ENCODE measurements at regions not wholly inside any gene's neighbourhood (a gene's known extent, or its start where the extent isn't known, plus 50 kb on each side); places are given as distances from the start of the nearest gene placed in this dataset.
A peak's percentile ranks its signal among the peaks of the same experiment; 100 is the strongest.
"Not testable (repeated sequence)": the region's sequence is repeated elsewhere in the genome, so short reads cannot be mapped to it uniquely, and the experiment has no call there.

- DNase-seq = no peak
Measured at GRCh38 chr12:28693565-28694219, 455.4 kb upstream of the FAR2 start.

GRCh38 chr12:28698553-28698952, 450.5 kb upstream of the FAR2 start:
- DNase-seq = no peak

DNA sequence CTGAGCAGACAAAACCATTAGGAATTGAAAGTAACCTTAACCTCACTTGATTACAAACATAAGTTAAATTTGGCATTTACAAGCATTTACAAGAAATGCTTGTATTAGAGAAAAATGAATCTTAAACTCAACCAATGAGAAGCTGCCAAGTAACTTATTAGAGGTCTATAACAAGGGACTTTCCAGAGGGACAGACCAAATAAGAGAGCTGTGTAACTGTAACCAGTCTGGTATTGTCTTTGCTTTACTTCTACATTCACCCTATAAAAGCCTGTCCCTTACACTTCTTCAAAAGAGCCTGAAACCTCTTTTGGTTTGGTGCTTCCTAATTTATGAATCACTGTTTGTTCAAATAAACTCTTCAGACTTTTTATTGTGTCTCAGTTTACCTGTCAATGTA, 450.0 kb upstream of the FAR2 start:
- peak; percentile 21 for DNase-seq

- no peak for DNase-seq
Measured at GRCh38 chr12:28700161-28700560, 448.9 kb upstream of the FAR2 start.

DNA sequence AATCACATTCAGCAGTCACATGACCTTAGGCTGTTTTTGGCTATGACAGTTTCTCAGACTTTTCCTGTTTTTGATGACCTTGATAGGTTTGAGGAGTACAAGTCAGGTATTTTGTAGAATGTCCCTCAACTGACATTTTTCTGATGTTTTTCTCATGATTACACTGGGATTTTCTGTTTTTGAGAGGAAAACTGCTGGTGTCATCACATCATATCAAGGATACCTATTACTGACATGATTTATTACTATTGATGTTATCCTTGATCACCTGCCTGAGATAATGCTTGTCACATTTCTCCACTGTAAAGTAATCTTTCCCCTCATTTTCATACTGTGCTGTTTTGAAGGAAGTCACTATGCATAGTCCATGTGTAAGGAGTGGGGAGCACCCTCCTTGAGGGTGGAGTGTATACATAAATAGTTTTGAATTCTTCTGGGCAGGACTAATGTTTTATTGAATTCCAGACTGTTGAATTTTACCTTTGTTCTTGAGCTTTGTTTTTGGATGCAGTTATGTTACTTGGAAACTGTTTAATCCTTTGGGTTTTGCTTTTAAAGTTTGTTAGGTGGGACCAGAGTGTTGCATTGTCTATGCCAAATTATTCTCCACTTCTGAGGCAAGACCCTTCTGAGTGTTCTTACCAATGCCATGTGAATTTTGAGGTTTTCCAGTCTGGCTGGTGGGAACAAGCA, 444.5 kb upstream of the FAR2 start:
- peak; percentile 63 for DNase-seq

DNA sequence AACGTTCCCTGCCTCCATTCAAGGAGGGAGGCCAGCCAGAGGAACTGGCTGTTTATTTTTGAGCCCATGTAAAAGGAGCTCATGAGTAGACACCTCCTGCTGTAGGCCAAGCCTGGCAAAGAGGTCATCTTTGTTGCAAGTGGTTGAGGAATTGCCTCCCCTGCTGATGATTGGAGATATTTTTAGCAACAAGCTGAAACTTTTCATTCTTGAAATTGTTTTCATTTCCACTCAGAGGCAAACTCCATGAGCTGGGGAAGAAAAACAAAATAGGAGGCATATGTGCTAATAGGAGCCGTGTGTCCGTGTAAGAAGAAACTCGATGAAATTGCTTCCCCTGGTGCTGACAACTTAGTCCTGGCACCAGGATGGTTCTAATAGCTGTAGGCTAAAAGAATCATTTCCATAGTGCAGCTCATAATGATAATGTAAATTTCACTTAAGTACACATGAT, 440.1 kb upstream of the FAR2 start:
- DNase-seq = peak; percentile 94

DNA sequence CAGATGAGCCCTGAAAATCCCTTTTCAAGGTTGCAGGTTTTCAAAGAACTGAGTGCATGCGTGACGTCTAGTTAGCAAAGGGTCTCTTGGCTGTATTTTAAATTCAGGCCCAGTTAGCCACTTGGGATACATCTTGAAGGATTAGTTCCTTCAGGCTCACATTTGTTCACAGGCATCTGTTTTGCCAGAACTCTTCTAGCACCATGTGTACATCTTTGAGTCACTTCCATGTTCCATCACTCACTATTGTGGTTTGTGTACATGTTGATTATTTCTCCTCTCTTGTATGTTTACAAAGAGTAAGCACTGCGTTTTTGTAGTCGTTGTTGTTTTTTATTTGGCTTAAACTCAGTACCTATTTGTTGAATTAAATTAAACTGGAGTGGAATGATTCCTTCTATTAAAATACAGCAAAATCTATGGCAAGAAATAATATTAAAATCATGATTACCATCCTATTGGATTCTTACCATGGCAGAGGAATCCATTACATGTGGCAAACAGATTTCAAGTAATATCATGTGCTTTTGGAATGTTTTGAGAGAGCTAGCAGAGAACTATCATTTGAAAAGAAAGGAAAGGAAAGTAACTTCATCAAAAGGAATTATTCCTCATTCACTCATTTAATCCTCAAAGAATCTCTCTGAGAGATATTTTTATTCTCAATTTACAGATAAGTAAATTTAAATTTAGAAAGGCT, 438.9 kb upstream of the FAR2 start:
- DNase-seq = peak; percentile 35

GRCh38 chr12:28710882-28711281, 438.2 kb upstream of the FAR2 start:
- DNase-seq = peak; percentile 96

GRCh38 chr12:28711421-28711820, 437.7 kb upstream of the FAR2 start:
- DNase-seq = no peak

GRCh38 chr12:28742791-28743190, 406.3 kb upstream of the FAR2 start:
- DNase-seq = peak; percentile 28

- no peak for DNase-seq
Measured at GRCh38 chr12:28746734-28747325, 402.2 kb upstream of the FAR2 start.

GRCh38 chr12:28750946-28751685, 398.0 kb upstream of the FAR2 start:
- DNase-seq = no peak

GRCh38 chr12:28755027-28755426, 394.1 kb upstream of the FAR2 start:
- DNase-seq = no peak

- DNase-seq = peak; percentile 16
Measured at GRCh38 chr12:28759333-28759732, 389.7 kb upstream of the FAR2 start.

DNA sequence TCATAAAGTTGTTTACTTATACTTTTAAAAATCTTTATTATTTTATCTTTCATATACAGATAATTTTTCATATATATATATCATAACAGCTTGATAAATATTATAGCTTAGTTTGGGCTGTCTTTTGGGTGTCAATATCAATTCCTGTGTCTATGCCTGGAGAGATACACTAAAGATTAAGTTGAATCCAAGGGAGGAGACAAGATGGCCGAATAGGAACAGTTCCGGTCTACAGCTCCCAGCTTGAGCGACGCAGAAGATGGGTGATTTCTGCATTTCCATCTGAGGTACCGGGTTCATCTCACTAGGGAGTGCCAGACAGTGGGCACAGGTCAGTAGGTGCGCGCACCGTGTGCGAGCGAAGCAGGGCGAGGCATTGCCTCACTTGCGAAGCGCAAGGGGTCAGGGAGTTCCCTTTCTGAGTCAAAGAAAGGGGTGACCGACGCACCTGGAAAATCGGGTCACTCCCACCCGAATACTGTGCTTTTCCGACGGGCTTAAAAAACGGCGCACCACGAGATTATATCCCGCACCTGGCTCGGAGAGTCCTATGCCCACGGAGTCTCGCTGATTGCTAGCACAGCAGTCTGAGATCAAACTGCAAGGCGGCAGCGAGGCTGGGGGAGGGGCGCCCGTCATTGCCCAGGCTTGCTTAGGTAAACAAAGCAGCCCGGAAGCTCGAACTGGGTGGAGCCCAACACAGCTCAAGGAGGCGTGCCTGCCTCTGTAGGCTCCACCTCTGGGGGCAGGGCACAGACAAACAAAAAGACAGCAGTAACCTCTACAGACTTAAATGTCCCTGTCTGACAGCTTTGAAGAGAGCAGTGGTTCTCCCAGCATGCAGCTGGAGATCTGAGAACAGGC, 388.8 kb upstream of the FAR2 start:
- not testable (repeated sequence) for DNase-seq

DNA sequence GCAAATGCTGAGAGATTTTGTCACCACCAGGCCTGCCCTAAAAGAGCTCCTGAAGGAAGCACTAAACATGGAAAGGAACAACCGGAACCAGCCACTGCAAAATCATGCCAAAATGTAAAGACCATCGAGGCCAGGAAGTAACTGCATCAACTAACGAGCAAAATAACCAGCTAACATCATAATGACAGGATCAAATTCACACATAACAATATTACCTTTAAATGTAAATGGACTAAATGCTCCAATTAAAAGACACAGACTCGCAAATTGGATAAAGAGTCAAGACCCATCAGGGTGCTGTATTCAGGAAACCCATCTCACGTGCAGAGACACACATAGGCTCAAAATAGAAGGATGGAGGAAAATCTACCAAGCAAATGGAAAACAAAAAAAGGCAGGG, 387.2 kb upstream of the FAR2 start:
- not testable (repeated sequence) for DNase-seq

GRCh38 chr12:28766398-28766797, 382.7 kb upstream of the FAR2 start:
- no peak for DNase-seq

- DNase-seq = peak; percentile 20
Measured at GRCh38 chr12:28767836-28768348, 381.2 kb upstream of the FAR2 start.

- DNase-seq = no peak
Measured at GRCh38 chr12:28770322-28770721, 378.8 kb upstream of the FAR2 start.

- DNase-seq = no peak
Measured at GRCh38 chr12:28771968-28772367, 377.1 kb upstream of the FAR2 start.

GRCh38 chr12:28775556-28775955, 373.5 kb upstream of the FAR2 start:
- no peak for DNase-seq

DNA sequence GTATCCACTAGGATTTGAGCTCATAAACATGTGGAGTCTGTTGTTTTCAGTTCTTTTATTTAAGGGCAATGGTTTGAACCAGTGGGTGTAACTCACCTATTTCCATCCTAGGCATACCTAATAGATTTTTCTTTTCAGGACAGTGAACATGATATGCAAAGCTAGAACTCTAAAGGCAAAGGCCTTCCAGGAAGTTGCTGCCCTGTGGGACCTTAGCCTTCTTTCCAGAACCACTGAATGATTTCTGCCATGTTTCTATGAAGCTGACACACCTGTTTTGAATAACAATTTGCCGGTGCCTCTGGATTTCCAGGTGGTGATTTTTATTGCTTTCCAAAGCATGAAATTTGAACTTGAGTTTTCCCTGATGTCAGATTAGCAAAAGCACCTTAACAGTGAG, 372.9 kb upstream of the FAR2 start:
- no peak for DNase-seq
